HG03457 (cell line): ENCODE measurements at regions not wholly inside any gene's neighbourhood (a gene's known extent, or its start where the extent isn't known, plus 50 kb on each side); places are given as distances from the start of the nearest gene placed in this dataset.

Source experiments
- ATAC-seq: cut with Tn5 transposase; IDR thresholded peaks from one replicate; pipeline ENCODE4 v1.9.1; 2021; ENCODE audit warnings: moderate number of reproducible peaks; ENCODE audit not compliant: unreplicated experiment

DNA sequence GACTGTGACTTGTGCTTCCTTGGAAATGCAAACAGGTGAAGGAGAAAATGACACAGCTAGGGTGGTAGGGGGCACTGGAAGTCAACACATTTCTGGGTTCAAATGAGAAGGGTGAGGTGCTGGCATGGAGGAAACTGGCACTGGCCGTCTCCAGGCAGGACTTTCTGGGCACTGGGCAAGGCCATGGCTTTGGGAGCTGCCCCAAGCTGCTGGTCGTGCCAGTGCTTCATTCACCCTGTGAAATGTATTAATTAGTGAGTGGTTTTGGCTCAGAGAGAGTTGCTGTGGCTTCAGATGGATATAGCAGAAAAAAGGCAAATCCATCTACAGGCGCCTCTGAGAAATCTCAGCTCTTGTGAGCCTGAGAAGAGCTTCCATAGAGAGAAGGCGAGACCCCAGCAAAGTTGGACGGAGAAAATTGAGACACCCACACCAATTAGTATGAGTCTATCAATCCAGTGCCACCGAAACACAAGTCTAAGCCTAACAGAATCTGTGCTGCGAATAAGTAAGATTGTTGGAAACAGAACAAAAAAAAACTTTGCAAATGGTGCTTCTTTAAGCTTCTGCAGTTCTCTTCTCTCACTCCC lies 202.1 kb upstream of the TNP1 start:
- ATAC-seq = no peak

DNA sequence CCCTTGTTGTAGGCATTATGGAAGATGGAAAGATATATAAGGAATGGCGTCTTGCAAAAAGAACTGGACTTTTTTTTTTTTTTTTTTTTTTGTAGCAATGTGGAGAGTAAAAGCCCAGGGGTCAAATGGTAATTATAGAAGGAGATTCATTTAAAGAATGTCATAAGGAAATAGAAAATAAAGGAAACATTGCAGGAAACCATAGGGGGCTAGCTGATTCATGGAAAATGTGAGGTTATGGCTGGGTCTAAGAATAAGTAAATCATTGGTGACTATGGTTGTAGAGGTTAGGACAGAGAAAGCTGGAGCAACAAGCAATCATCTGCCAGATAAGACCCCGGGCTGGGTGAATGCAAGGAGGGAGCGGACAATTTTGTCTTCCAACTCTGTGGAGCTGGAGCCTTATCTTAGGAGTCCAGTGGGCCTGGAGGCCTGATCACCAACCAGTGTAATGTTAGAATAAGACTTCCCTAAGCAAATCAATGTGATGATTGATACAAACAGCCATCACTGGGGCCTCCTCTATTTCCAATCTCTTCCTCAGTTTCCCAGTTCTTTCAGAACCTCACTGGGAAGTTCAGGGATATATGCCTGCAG lies 201.2 kb upstream of the TNP1 start:
- ATAC-seq = no peak

DNA sequence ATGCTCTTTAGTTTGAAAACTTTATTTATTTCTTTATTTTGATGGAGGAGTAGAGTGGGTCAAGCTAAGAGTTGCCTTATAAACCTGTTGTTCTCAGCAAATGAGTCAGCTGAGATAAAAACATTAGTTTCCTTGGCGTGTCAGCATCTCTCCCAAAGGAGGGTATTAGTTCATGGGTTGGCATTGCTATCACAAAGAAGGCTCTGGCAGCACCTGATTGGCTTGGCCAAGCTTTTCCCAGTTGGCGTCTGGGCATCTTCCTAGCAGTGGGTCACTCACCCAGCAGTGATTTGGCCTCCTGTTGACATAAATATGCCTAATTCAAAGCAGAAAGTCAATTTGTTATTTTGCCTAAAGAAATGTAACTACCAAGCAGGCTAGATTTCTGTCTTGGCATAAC lies 200.7 kb upstream of the TNP1 start:
- ATAC-seq = no peak

DNA sequence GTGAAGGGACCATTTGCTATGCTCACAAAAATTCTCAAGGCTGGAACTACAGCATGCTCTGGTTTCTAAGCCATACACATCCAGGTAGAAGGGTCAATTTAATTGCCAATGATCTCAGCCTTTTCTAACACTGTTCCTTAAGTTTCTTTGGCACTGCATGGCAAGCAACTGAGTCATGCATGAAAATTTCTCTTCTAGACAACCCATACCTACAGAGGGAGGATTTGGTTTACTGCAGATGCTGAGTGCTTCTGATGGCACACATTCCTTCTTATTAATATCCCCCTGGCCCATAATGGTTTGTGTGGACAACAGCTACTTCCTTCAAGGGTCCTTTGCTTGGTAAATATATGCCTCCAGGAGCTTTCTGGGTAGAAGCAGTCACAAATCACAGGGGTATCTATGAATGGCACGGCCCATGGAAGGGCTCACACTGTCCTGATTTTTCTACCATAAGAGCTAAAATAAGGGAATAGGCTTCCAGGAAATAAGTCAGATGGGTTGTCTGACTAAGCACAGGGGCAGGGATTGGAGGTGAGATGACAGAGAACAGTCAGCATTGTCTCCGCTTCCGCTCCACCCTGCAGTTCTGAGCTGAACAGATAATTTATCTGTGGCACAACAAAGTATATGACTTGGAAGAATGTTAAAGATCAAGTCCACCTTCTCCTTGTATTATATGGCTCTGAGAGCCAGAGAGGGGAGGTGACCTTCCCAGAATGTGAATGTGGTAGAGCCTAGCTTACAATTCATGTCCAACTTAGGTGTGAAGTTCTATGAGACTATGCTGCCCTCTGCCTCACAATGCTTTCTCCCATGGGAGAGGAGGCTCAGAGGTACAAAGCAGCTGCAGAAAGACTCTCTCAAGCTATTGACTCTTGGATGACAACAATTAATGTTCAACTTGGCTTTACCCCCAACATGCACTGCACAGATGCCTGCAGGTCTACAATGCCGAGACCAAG lies 199.2 kb upstream of the TNP1 start:
- ATAC-seq = no peak

DNA sequence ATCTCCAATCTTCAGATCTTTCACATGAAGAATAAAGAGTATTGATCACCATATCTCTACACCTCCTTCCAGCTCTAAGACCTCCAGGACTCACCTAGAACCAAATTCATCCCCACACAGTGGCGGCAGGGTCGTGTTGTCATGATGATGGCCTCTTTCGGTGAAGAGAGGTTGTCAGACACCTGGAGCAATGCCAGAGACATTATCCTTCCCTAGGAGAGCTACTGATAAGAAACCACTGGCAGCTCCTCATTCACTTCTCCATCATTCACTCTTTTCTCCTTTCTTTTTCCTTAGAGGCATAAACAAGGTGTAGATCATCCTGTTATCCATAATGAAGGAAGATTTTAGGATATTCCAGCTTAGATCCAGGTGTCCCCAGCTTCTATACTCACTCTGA lies 197.9 kb upstream of the TNP1 start:
- ATAC-seq = no peak

DNA sequence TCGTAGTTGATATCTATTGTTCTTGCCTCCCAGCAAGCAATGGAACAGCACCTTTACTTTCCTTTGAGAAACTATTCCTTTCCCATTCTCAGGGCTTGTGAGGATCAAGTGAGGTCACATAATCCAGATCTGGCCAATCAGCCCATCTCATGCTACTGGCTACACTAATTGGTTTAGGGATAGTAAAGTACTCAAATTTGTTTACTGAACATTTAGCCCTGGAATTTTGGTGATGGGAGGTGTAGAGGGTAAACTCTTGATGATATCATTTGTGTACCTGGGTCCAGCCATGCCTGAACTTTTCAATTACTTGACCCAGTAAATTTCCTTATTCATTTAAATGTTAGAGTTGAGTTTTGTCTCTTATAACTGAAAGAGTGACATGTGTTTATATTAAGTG lies 195.8 kb upstream of the TNP1 start:
- no peak for ATAC-seq

DNA sequence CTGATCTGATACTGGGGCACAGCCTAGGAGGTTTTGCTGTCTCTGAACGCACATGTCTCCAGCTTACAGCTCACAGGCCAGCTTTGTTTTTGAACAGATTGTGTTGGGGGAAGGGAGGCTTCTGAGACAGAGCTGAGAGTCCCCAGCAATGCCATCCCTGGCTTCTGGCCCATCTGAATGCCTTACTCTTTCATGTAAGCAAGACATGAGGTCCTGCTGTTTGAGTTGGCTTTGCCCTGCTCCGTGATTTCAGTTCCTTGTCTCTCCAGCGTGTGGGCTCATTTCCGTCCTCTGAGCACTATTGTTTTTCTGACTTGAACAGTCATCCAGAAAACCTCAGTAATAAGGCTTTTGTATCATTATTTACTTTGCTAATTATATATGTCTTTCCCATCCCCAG lies 194.9 kb upstream of the TNP1 start:
- no peak for ATAC-seq

DNA sequence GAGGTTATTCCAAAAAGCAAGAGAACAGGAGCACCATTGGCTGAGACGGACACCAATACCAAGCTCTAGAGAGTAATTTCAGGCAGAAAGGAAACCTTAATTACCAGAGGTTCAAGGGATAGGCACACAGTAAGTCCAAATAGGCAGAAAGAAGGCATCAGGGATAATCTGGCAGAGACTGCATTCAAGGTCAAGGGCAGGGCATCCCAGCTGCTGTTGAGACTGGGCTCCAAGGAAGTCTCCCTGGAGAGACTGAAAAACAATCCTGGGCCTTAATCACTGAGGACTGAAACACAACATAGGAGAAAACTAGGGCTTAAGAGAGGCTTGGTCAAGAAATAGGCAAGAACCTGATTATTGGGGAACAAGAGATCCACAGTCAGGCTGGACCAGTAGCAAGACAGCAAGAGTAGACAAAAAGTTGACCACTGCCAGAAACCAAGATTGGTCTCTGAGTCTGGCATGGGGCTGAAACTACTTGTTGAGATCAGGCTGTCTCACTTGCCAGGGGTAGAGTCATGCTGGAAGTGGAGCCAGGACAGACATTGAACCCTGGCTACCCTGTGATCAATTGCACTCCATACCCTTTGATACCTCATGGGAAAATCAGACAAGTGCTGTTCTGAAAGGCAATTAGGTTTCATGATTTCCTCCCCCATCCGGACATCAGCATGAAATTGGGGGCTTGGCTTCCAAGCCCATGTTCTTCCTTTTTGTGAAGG lies 193.2 kb upstream of the TNP1 start:
- no peak for ATAC-seq

DNA sequence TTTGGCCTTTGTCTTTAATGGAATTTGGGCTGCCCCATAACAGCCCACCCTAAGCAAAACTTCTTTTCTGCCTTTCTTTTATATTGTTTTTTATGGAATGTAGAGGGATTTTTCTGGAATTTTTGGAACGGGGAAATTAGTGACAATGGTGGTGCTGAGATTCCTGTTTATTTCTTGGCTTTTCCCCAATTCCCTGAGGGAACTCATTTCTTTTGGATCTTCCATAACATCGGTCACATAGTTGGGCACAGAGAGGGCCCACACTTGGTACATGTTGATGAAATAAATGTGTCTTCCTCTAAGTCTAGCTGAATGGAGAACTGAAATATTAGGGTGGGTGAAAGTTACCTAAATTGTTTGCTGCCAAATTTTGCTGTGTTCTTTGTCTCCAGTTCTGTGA lies 191.6 kb upstream of the TNP1 start:
- ATAC-seq = no peak

DNA sequence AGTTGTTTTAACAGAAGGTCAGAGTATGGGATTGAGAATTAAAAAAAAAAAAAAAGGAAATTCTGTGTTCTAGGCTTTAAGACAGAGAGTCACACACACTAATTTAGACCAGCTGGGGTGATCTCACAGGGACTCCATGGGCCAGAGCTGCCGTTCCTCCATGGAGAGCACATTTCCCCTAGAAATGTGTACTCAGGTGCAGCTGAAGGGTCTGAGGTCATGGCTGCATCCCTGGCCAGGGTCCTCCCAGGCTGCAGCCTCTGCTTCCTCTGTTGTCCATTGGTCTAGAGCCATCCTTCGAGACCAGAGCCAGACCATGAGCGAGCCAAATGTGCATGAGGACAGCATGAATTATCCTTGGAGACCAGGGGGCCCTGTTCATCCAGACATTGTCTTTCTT lies 190.1 kb upstream of the TNP1 start:
- ATAC-seq = no peak

DNA sequence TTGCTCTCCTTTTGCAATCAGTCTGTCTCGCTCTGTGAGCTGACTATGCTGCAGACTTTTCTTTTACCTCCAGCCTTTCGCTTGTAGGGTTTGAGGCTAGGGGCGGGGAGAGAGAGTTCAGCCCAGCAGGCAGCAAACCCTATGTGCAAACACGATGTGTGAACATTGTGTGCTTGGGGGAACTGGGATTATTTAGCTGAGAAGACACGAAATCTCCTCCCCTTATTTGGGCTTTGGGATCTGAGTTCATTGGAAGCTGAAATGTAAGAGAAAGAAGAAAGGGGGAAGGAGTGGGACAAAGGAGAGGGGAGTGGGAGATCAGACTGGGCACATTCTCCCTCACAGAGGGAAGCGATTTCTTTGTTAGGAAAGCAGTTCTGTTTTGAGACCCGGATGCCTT lies 189.6 kb upstream of the TNP1 start:
- no peak for ATAC-seq

DNA sequence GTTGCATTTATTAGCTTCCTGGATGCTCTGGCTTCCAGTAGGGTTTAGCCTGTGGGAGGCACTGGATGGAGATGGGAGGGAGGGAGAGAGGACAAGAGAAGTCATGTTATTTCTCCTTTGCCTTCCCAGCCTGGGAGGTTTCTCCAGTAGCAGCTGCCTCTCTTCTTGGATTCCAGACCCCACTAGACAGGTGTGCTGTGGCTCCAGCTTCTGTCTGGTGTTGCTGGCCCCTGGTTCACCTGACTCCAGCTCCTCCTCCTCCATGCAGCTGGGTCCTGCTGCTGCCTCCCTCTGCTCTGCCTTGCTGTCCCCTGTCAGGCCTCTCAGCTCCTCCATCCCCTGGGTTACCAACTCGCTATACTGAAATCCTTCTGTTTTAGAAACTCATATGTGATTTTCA lies 188.9 kb upstream of the TNP1 start:
- no peak for ATAC-seq

DNA sequence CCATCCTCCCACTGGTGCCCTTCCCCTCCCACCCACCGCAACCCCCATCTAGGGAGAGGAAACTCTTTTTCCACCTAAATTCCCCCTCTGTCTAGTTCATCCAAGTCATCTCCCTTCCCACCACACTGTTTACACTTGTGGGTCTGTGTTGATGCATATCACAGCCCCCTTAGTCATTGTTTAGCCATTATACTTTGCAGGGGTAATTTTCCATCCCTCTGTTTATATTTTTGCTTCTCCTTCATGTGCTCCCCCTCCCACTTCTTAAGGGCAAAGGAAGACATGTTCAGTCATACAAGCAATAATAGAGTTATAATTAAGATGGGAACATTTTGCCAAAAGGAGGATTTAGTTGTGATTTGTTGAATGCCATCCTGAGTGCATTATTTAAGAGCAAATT lies 187.8 kb upstream of the TNP1 start:
- ATAC-seq = no peak

DNA sequence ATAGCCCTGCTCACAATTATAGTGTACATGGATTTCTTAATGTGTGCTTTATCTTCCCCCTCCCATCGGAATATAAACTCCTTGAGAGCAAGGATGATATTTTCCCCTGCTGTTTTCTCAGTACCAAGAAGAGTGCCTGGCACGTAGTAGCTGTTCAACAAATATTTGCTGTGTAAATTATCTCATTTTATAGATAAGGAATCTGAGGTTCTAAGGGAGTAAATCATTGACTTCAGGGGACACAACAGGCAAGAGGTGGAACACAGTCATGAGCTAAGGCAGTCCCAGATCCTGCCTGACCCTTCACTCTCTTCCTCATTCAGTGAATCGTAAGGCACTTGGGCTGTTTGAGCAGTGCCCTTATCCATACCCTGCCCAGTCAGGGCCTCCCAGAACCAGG lies 187.3 kb upstream of the TNP1 start:
- ATAC-seq = no peak

DNA sequence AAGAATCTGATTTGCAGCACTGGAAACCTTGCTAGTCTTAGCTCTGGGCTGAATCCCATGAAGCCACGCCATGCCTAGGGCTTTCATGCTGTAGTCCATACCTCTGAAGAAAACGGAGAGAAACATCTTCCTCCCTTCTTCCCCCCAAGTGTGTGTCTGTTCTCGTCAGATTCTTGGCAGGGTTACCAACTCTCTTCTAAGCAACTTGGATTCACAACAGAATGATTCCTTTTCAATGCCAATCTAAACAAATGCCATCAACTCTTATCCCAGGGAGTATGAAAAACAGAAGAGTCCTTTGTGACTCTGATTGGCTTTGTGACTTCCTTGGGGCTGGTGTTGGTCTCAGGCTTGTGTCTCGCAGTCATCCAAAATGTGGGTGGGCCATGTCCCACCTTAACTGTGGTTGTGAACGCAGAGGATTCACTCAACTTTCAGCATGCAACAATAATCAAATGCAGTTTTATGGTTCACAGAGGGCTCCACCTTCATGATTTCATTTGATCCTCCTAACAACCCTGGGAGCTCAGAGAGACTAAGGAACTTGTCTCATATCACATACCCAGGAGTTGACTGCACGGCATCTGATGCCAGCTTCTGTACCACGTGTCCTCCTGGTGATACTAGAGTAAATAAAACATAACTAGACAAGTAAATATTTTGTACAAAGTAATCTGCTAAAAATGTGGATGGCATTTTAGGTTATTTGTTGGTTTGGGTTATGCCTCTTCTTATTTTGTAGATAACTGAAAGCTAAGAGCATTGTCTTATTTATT lies 186.0 kb upstream of the TNP1 start:
- ATAC-seq = no peak

DNA sequence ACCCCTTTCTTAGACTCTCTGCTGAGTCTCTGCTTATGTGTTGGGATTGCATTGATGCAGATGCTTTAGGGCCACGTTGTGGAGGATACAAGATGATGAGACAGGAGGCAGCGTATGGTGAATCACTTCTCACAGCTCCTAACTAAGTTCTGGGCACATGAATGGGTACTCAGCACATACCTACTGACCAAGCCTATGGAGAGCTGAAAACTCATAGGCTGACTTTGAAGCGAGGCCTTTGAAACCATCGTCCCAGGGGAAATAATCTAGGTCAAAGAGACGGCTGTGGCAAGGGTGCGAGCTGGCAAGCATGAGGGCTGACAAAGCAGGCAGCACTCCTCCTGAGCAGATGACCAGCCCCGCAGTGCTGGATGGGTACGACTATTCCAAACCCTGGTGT lies 180.2 kb upstream of the TNP1 start:
- ATAC-seq = no peak

DNA sequence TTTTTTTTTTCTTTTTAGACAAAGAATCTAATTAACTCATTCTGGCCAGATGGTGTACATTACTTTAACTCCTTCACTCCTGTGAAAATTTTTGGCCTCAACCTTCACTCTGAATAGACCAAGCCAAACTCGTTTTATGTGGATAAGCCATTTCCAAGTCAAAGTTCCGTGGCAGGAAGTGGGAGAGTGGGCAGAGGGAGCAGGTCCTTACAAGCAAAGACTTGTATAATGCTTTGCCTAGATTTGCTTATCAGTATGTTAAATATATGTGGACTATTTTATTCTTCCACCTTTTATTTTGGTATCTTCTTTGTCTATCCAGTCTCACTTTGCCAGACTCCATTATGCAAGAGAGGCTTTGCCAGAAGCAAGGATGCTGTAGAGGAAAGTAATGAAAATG lies 178.1 kb upstream of the TNP1 start:
- no peak for ATAC-seq

DNA sequence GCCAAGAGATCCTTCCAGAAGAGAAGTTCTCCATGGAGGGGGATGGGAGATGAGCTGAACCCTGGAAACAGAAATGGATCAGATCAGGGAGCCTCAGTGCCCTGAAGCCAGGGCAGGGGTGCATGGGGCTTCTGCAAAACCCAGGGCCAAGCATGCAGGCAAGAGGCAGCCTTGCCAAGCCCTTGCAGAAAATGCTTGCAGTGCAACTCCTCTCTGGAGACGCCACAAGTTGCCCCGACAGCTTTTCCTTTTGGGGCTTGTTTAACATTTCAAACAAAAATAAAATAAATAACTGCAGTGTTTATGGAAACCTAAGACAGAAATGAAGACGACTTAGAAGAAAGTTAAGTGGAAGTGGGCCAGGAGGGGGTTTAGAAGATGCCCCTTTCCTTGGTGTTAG lies 177.5 kb upstream of the TNP1 start:
- no peak for ATAC-seq

DNA sequence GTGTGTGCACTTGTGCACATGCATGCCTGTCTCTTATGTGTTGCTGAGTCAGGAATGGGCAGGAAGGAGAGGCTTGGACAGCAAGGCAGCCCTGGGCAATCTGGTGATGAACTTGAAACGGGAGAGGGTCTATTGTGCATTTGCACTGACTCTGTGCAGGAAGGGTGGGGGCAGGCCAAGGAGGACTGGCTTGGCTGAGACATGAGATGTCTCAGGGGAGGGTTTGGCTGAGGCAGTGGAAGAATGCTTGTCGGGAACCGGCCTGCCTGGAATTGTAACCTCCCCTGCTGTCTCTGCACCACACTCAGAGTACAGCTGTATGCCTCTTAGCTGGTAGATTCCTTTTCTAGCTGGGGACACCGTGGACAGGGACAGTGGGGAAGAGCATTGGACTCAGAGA lies 176.1 kb upstream of the TNP1 start:
- ATAC-seq = no peak

DNA sequence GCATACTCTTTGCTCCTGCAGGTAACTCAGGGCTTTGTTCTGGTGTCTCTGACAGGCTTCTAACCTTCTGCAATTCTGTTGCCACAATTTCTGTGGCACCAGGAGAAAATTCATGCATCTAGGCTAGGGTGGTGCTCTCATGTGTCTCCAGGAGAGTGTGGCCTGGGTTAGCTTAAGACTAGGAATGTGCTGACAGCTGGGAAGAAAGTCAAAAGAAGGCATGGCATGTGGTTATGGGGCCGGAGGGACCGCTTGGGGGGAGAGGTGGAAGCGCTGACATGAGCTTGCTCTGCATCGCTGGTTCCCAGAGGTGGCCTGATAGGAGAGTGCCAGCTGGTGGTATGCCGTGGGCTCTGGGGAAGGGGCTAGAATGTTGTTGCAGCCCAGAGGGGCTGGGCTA lies 173.3 kb upstream of the TNP1 start:
- ATAC-seq = no peak

DNA sequence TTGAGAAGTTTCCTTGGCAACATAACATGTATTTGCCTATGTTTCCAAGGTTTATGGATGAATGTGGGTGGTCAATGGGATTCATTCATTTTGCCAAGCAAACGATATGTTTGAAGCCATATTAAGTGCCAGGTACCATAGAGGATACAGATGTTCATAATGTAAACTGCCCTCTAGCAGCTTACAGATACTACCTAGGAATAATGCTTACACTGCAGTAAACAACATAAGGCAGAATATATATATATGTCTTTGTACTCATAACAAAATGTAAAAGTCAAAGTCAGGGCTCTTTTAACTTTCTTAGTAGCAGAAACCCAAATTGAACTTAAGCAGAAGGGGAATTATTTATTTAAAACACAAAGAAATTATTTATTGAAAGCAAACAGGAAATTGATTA lies 171.6 kb upstream of the TNP1 start:
- ATAC-seq = no peak
